Upper lobe of right lung (tissue), 1 donor: ENCODE measurements at regions not wholly inside any gene's neighbourhood (a gene's known extent, or its start where the extent isn't known, plus 50 kb on each side); places are given as distances from the start of the nearest gene placed in this dataset.

Source experiments
- ATAC-seq: fragments of 200-7000 bp; cut with Tn5 transposase; one replicate; pipeline ENCODE4 v1.9.1; 2020; ENCODE audit warnings: mild to moderate bottlenecking, moderate library complexity
- DNase-seq: peaks from one replicate; pipeline ENCODE4 v3.0.0-alpha.2; 2020
- H3K27ac ChIP-seq: fragments of 200-600 bp; one replicate; pipeline ENCODE4 v1.8.0; 2022
- H3K27me3 ChIP-seq: fragments of 200-600 bp; one replicate; pipeline ENCODE4 v1.8.0; 2022; ENCODE audit warnings: mild to moderate bottlenecking
- H3K36me3 ChIP-seq: fragments of 200-600 bp; one replicate; pipeline ENCODE4 v1.8.0; 2022
- H3K4me1 ChIP-seq: fragments of 200-600 bp; one replicate; pipeline ENCODE4 v1.8.0; 2022
- H3K4me3 ChIP-seq: fragments of 200-600 bp; one replicate; pipeline ENCODE4 v1.8.0; 2022; ENCODE audit warnings: mild to moderate bottlenecking
- H3K9me3 ChIP-seq: fragments of 200-600 bp; one replicate; pipeline ENCODE4 v1.8.0; 2022
- CTCF ChIP-seq: fragments of 200-600 bp; IDR thresholded peaks from one replicate; pipeline ENCODE4 v1.8.0; 2022; ENCODE audit warnings: antibody characterized with exemption
- intact Hi-C: fragments of 100-400 bp; cut with DNase I; formaldehyde crosslinking; loops from one replicate; pipeline ENCODE4 v1.11.0; 2022
- donor health status: DM: no; HTN: yes; CAD: no; lungs with severe emphysema.

- Histone ChIP-seq H3K4me1 (no peaks in the 10 kb centered on the region), H3K27ac (no peak overlapping the region), H3K27me3 (no peaks in the 10 kb centered on the region), H3K36me3 (no peaks in the 10 kb centered on the region), H3K9me3 (no peaks in the 10 kb centered on the region), H3K4me3 (no peak overlapping the region)
- no peak for TF ChIP-seq CTCF
- no peak for ATAC-seq
- intact Hi-C loops = no loop called here
- no peak for DNase-seq
Measured at GRCh38 chr20:57849521-57850215, 139.9 kb upstream of the PMEPA1 start.

- Histone ChIP-seq H3K27me3 (no peaks in the 10 kb centered on the region), H3K9me3 (no peaks in the 10 kb centered on the region), H3K27ac (no peak overlapping the region), H3K4me1 (no peaks in the 10 kb centered on the region), H3K36me3 (no peaks in the 10 kb centered on the region), H3K4me3 (no peak overlapping the region)
- TF ChIP-seq CTCF = no peak
- ATAC-seq = no peak
- no peak for DNase-seq
- intact Hi-C loops = no loop called here
Measured at GRCh38 chr20:57849121-57849520, 139.3 kb upstream of the PMEPA1 start.

GRCh38 chr20:57848282-57848681 lies 138.5 kb upstream of the PMEPA1 start:
- no peak overlapping the region for H3K4me3 ChIP-seq
- DNase-seq = no peak
- intact Hi-C loops = no loop called here
- no peaks in the 10 kb centered on the region for H3K9me3 ChIP-seq
- no peaks in the 10 kb centered on the region for H3K4me1 ChIP-seq
- no peak for TF ChIP-seq CTCF
- no peak overlapping the region for H3K27ac ChIP-seq
- ATAC-seq = no peak
- no peaks in the 10 kb centered on the region for H3K36me3 ChIP-seq
- H3K27me3 ChIP-seq = no peaks in the 10 kb centered on the region

- ATAC-seq (no peak), DNase-seq (no peak)
- no peak for TF ChIP-seq CTCF
- no peaks in the 10 kb centered on the region for H3K4me1 ChIP-seq
- no peak overlapping the region for H3K4me3 ChIP-seq
- H3K27ac ChIP-seq = no peak overlapping the region
- H3K9me3 ChIP-seq = no peaks in the 10 kb centered on the region
- intact Hi-C loops = no loop called here
- no peaks in the 10 kb centered on the region for H3K27me3 ChIP-seq
- no peaks in the 10 kb centered on the region for H3K36me3 ChIP-seq
Measured at GRCh38 chr20:57847104-57847503, 137.3 kb upstream of the PMEPA1 start.

GRCh38 chr20:57844626-57845596 lies 135.1 kb upstream of the PMEPA1 start:
- intact Hi-C loops = no loop called here
- Histone ChIP-seq H3K27ac (no peak overlapping the region), H3K4me1 (no peaks in the 10 kb centered on the region), H3K36me3 (no peaks in the 10 kb centered on the region), H3K4me3 (no peak overlapping the region), H3K27me3 (no peaks in the 10 kb centered on the region), H3K9me3 (no peaks in the 10 kb centered on the region)
- DNase-seq (no peak), ATAC-seq (no peak)
- TF ChIP-seq CTCF = no peak
